GM12865 (cell line): ENCODE measurements at regions not wholly inside any gene's neighbourhood (a gene's known extent, or its start where the extent isn't known, plus 50 kb on each side); places are given as distances from the start of the nearest gene placed in this dataset.

ENCODE experiments used
- DNase-seq: peaks from one replicate; pipeline ENCODE4 v3.0.0; 2010; ENCODE audit warnings: low read depth
- H3K4me3 ChIP-seq: 2 replicates; pipeline ENCODE4 v1.5.1; 2011; ENCODE audit warnings: mild to moderate bottlenecking, low read depth, low read length, control low read depth
- CTCF ChIP-seq: IDR thresholded peaks from 2 replicates; pipeline ENCODE4 v1.5.1; 2011; ENCODE audit warnings: low read length, control low read depth, low read depth, inconsistent platforms; ENCODE audit not compliant: insufficient read depth; ENCODE audit errors: missing control alignments

- no peak for TF ChIP-seq CTCF
- DNase-seq = no peak
- H3K4me3 ChIP-seq = no peak overlapping the region
Measured at GRCh38 chr20:39516964-39517363, 554.8 kb downstream of the DHX35 start.

- H3K4me3 ChIP-seq = no peak overlapping the region
- no peak for DNase-seq
- TF ChIP-seq CTCF = no peak
Measured at GRCh38 chr20:39504710-39505094, 542.6 kb downstream of the DHX35 start.

- no peak for TF ChIP-seq CTCF
- no peak for DNase-seq
- H3K4me3 ChIP-seq = no peak overlapping the region
Measured at GRCh38 chr20:39503902-39504709, 542.0 kb downstream of the DHX35 start.

GRCh38 chr20:39492223-39492797 is 530.2 kb downstream of the DHX35 start:
- DNase-seq = no peak
- TF ChIP-seq CTCF = no peak
- H3K4me3 ChIP-seq = no peak overlapping the region

GRCh38 chr20:39491711-39492110 is 529.6 kb downstream of the DHX35 start:
- no peak for TF ChIP-seq CTCF
- no peak overlapping the region for H3K4me3 ChIP-seq
- DNase-seq = no peak

- DNase-seq = no peak
- H3K4me3 ChIP-seq = no peak overlapping the region
- no peak for TF ChIP-seq CTCF
Measured at GRCh38 chr20:39489986-39490560, 527.9 kb downstream of the DHX35 start.
